GM21360 (cell line): ENCODE measurements at regions not wholly inside any gene's neighbourhood (a gene's known extent, or its start where the extent isn't known, plus 50 kb on each side); places are given as distances from the start of the nearest gene placed in this dataset.

Source experiments
- ATAC-seq: cut with Tn5 transposase; IDR thresholded peaks from one replicate; pipeline ENCODE4 v1.9.1; 2021; ENCODE audit warnings: mild to moderate bottlenecking, moderate library complexity; ENCODE audit not compliant: unreplicated experiment

DNA sequence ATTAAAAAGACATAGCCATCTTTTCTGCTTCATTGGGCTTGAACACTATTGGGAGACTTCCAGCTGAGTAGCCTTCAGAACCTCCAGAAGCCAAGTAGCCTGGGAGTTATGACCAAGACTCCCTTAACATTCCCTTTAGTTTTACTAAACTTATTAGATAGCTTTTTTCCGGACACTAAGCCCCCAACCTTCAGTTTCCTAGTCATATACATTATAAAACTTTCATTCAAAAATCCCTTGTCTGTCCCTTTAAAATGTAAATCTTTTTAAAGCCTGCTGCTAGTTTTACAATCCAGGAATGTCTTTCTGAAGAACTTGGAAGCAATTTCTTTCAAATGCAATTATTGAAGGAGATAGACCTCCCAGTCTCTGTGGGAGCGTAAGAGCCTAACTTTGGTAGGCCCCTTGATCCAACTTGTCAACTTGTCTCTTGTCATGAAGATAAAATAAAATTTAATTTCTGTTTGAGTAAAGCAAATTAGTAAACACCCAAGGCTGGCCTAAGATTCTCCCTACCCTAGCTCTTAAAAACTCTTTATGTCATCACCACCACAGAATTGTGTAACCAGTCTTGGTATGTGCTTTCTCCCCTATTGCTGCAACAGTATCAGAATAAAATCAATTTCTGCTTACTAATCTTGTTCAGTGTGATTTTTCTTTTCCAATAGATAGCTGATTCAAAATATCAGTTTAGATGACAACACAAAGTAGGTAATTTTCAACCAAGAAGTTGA lies 796.2 kb downstream of the PLA2G4A start:
- ATAC-seq, result no peak

DNA sequence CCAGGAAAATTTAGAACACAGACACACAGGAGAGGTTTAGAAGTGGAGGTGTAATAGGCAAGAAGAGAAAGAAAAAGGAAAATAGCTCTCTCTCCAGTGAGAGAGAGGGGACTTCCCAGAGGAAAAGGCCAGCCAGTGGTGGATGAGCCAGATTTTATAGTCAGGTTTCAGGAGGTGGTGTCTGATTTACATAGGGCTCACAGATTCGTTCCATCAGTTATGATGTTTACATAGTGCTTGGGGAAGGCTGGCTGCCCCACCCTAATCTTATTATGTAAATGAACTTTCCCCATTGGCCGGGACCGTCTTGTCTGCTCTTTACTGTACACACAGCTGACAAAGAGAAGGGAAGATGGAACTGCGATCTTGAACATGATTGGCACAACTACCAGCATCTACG lies 797.3 kb downstream of the PLA2G4A start:
- ATAC-seq, result no peak

DNA sequence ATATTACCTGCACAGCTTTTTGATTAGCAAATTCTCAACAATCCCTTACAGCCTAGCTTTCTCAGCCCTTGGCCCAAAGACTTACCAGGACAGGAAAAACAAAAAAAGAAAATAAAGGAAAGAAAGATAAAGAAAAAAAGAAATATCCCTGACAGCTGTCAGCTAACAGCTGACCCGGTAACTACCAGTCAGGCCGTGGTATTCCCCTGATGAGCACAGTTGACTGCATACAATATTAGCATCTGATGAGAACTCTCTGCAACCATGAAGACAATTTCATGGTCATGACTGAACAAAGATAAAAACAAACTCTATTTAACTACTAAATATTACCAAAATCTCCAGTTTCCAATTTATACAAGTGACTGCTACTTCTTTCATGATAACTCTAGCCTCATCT lies 798.8 kb downstream of the PLA2G4A start:
- ATAC-seq, result no peak

DNA sequence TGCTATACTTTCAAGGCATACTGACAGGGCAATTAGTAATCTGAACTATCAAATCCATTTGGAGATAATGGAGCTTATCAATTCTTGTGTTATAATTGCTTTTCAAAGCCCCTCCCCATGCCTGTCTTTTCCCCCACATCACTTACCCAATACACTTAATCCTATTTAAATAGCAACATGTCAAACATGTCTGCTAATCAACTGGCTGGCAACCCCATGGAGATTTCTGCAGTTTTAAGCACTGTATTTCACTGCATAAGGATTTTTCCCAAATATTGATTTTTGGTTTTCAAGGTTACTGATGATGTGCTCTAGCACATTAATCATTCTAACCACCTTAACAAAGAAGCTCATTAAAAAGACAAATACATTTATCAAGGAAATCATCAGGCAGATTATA lies 800.3 kb downstream of the PLA2G4A start:
- no peak for ATAC-seq

DNA sequence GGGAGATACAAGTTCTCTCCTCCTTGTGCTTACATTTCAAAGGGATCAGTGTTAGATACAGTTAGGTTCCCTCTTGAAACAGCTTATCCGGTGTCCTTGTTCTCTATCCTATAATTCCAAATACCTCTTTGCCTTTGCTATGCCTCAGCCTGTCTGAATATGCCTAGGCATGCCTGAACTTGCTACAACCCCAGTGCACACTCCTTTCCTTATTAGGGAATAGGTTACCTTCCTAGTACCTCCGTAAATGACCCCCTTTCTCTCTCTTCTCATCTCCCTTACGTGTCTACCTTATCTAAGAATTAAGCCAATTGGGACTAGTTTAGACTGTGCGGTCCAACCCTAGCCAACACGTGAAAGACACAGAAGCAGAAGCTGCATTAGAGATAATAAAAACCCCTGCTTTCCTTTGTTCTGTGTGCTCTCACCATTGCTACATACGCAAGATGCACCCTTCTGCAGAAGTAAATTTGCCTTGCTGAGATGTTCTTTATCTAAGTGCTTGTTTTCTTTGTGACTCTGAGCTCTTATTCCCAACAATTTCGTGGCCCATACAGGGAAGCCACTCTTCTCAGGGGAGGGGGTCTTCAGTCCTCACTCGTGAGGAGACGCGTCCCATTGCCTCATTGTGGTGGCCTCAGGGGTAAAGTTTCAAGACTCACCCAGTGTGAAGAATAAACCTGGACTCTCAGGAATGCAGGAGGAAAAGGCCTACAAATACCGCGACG lies 802.1 kb downstream of the PLA2G4A start:
- no peak for ATAC-seq

DNA sequence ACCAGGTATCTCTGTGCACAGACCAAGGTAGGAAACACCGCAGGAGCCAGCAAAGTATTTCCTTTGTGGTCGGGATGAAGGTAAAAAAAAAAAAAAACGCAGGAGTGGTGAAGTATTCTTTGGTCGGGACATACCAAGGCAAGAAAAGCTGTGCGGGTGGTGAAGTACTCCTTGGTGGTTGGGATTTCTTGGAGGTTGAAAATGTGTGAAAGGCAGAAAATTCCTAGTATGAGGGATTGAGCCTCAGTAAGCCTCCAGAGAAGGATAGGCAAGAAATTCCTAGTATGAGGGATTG lies 802.6 kb downstream of the PLA2G4A start:
- ATAC-seq, result no peak

DNA sequence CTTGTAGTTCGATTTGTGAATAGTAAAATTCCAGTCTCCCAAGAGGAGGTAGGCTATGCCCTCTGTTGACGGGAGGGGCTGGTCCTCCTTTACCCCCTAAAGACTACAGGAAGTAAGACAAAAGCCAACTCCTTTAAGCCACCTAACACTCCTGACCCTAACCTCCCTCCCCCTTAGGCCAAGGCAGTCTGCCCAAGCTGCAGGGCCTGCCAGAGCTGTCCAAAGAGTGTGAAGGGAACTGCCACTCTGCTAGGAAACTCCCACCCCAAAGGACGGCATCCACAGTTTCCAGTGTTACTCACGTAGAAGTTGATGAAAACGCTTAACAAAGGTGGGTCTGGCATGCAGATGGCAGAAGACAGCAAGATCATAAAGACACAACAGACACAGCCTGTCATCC lies 803.2 kb downstream of the PLA2G4A start:
- ATAC-seq, result no peak

DNA sequence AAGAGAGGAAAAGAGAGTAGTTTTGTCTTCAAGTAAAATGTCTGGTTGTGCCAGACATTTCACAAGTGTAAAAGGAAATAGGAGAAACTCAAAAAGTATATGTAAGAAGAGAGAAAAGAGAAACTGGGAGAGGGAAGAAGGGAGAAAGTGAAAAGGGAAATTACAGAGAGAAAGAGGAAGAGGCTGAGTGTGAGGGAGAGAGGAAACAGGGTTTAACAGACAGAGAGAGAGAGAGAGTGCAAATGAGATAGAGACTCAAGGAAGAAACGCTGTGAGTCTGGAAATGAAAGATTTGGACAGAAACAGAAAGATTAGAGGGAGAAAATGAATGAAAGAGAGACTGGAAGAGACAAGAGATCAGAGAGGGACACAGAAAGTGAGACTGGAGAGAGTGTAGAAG lies 806.2 kb downstream of the PLA2G4A start:
- no peak for ATAC-seq

DNA sequence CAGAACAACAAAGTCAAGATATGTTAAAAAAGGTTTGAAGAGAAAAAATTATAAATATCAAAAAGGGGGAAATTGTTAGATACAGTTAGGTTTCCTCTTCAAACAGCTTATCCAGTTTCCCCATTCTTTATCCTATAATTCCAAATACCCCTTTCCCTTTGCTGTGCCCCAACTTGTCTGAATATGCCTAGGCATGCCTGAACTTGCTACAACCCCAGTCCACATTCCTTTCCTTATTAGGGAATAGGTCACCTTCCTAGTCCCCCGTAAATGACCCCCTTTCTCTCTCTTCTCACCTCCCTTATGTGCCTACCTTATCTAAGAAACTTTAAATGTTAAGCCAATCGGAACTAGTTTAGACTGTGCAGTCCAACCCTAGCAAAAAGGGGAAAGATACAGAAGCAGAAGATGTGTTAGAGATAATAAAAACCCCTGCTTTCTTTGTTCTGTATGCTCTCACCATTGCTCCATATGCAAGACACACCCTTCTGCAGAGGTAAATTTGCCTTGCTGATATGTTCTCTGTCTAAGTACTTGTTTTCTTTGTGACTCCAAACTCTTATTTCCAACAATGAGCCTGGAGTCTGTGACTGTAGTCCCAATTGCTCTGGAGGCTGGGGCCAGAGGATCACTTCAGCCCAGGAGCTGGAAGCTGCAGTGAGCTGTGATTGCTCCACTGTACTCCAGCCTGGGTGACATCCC lies 810.1 kb downstream of the PLA2G4A start:
- no peak for ATAC-seq

DNA sequence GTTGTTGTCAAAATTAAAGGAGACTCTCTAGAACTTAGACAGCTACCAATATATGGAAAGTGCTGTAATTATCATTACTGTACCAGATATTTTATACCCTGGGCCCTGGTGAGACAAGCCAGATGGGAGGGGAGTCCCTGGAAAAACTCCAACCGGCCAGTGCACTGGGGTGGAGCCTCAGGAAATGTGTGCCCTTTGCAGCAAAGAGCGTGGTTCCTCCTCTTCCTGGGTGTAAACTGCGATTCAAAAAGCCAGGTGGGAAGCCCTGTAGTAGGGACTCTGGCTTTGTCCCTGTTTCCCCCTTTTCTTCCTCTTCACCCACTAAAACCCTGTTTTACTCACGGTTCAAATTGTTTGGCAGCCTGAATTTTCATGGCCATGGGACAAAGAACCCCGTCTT lies 812.3 kb downstream of the PLA2G4A start:
- ATAC-seq, result no peak

DNA sequence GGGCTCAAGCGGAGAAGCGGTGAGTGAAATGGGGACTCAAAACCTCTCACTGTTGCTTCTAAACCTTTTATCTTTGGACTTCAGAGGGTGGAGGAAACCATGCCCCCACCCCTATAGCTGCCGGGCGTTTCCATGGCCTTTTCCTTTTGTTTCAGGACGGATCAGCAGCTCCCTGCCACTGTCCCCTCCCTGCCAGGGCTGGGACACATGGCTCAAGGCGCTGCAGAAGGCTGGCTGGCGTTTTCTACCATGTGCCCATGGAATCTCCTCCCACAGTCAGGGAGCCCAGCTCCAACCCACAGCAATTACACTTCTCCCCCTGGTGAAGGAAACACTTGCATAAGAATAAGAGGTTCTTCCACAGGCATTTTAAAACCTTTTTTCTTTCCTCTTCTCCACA lies 812.7 kb downstream of the PLA2G4A start:
- no peak for ATAC-seq

DNA sequence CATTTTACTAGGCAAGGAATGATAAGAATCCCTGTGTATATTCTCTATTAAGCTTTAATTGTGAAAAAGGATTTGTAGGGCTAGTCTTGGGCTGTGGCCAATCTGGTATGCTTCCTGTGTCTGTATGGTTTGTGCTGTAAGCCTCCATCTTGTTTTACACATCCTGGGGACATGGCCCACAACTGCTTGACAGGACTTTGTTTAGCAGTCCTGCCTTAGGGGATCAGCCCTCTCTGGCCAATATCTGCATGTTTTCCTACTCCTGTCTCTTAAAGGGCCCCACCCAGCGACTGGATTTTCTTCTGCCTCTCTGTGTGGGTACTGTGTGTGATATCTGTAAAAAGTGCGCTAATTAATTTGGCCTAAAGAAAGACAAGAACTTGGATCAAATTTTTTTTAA lies 813.2 kb downstream of the PLA2G4A start:
- ATAC-seq, result no peak

DNA sequence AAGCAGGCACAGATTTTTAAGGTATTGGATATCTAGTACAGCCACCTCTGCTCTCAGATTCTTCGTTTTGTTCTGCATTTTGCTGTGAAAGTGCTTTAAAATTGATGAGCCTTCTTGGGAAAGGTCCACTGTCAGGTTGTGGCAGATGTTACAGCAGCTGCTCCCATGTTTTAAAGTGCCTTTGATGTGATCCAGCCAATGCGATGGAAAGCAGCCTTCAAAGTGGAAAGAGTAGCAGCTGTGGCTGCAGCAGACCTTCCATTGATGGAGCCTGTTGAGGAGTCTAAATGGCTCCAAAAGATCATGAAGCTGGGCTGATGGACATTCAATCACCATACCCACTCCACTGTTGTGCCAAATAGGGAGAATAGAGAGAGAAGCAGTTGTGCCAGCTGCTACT lies 816.9 kb downstream of the PLA2G4A start:
- ATAC-seq, result no peak

DNA sequence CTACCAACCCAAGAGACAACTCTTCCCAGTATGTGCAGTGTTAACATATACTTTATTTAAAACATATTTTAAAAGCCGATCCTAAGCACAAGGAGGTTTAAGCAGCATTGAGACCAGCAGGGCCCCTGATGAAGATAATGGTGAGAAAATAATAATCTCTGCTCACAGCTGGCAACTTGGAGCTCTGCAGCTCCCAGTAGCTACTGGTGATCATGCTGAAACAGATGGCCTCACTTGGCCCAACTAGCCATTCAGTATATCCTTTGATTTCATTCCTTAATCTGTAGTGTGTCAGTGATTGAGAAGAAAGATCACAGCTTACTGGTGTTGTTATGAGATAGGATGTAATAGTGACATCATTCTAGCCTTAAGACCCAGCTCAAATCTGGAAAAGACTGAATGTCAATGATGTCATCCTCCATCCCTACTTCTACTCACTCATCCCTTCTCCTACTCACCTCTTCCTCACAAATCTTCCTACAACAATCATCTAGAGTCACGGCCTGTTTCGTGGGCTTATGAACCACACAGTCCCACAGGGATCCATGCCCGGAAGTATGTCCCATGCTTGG lies 817.9 kb downstream of the PLA2G4A start:
- ATAC-seq, result no peak

DNA sequence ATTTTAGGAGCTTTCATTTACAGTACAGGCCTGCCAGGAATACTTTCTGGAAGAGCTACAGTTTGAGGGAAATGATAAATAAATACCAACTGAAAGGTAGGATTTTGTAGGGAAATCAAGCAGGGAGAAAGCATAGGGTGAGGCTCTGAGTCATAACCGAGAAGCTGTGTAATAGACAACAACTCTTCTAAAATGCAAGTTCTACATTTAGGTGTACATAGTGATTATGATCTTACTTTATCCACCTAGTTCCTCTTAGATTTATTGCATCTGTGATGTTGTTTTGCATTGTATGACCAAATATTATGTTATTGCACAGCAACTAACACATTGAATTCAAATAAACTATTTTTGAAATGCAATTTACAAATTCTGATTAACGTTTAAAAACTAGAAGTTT lies 819.3 kb downstream of the PLA2G4A start:
- no peak for ATAC-seq

DNA sequence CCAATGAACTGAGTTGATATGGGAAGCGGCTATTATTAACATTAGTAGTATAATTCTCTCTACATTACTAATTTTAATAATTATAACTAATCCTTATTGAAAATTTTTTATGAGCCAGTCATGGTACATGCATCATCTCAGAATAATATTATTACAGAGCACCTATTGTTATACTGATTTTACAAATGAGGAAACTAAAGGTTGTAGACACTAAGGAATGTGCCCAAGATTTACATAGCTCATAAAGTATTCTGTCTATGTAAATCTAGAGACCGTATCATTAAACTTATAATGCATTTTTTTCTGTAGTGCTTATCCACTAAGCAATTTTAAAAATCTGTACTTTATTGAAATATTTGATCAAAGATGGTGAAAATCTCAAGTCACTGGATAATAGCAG lies 825.9 kb downstream of the PLA2G4A start:
- no peak for ATAC-seq

DNA sequence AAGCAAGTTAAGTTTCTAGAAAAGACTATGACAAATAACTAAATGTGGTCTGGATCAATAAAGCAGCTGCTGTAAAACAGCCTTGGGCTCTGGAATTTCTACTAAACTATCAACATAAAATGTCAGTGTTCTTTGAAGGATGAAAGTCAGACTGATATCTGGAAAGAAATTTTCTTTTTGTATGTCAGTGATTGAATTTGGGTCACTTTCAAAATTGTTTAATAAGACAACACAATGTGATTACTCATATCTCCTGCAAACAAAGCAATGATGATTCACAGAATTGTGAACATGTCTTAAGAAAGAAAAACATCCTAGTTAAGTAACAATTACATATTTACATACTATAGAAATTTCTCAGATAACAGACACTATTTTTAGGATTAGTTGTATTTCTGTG lies 826.4 kb downstream of the PLA2G4A start:
- ATAC-seq, result no peak

DNA sequence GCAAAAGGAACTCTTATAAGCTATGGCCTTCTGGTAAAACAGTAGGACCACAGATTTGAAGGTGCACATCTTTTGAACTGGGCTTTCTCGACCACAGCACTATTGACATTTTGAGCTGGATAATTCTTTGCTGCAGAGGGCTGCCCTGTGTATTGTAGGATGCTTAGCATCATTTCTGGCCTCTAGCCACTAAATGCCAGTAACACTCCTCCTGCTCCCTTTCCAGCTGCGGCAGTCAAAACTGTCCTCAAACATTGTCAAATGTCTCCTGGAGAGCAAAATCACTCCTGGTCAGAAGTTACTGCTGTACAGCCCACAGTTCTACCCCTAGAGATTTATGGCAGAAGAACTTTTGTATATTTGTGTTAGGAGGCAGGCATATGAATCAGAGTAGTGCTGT lies 836.7 kb downstream of the PLA2G4A start:
- no peak for ATAC-seq

DNA sequence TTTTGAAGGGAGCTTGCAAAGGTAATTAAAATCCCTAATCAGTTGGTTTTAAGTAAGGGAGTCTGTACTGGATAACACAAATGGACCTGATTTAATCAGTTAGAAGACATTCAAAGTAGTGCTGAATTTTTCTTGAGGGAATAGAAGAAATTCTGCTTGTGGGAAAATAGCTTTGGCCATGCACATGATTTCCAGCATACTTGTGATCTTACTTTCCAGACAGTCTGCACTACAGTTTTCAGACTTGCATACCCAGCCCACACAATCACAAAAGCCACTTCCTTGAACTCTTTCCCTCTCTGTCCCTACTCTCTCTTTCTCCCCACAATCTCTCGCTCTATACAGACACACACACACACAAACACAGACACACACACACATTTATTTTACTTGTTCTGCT lies 852.1 kb downstream of the PLA2G4A start:
- ATAC-seq, result no peak

DNA sequence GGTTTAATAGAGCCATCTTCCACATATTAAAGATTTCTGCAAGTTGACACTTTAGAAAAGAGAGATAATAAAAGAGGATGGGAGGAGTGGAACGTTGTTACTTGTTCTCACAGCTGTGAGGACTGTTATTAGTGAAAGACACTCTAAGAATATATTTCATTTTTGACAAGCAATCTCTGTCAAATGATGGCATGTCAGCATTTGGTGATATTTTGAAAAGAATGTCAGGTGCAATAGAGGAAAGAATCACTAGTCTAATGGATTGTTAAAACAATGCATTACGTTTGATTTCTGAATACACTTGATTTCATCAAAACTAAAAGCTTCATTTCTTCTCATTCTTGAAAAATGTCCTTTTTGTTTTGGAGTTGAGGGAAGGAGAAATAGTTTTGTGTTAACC lies 853.4 kb downstream of the PLA2G4A start:
- no peak for ATAC-seq

DNA sequence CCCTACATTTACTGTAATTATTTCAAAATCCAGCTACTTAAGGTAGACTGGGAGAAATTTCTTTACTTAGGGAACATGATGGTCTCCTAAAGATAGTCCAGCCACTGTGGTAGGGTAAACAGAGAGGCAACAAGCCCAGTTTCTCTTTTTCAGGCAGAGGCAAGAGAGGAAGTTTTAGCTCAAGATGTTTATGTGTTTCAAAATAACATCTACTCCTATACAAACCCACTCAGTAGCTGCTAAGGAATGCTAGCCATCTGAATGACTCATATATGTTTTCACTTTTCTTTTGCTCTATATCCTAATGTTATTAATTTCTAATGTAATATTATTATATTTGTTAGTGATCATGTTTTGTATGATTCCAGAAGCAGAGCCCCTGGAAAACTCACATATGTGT lies 856.6 kb downstream of the PLA2G4A start:
- no peak for ATAC-seq

DNA sequence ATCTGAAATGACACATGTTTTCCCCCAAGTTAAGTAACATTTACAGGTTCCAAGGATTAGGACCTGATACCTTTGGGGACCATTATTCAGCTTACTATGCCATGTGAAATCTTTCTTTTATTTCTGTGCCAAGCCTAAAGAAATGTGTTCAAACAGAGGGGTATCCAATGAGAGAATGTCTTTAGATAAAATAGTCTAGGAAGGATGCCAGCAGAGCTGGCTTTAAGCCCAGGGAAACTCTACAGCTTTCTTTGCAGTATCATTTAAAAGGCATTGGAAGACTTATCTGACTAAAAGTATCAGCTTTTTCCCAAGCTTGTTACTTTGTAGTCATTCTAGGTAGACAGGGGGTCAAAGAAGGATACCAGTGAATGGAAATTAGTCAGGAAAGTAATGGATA lies 860.4 kb downstream of the PLA2G4A start:
- ATAC-seq, result no peak
